Naive thymus-derived CD4-positive, alpha-beta T cell (primary cell): ENCODE measurements at regions not wholly inside any gene's neighbourhood (a gene's known extent, or its start where the extent isn't known, plus 50 kb on each side); places are given as distances from the start of the nearest gene placed in this dataset.

Experiments
- ATAC-seq: fragments of 150-1000 bp; cut with Tn5 transposase; 2 replicates; pipeline ENCODE4 v1.10.0; 2021; ENCODE audit warnings: mild to moderate bottlenecking, moderate library complexity
- CTCF ChIA-PET: fragments of 350-600 bp; sonication (Branson Sonifier 250); formaldehyde crosslinking; loops from one replicate; lab custom pipeline; 2021; ENCODE audit warnings: antibody characterized with exemption; lab: Charles Lee
- POLR2A ChIA-PET: fragments of 350-600 bp; sonication (Branson Sonifier 250); formaldehyde crosslinking; loops from one replicate; lab custom pipeline; 2021; ENCODE audit warnings: antibody characterized with exemption, inconsistent platforms; lab: Charles Lee
- DNase-seq, 9 donors: peaks; one replicate each; pipeline versions ENCODE4 v3.0.0 to v3.0.0-alpha.2; 2020 to 2022; ENCODE audit warnings: mixed read lengths in 1 of 9
- H3K27ac ChIP-seq: one replicate; pipeline ENCODE4 v1.7.0; 2013; ENCODE audit warnings: mild to moderate bottlenecking, low read depth, low read length, moderate library complexity
- H3K27me3 ChIP-seq, 2 donors: one replicate each; pipeline ENCODE4 v1.7.0; 2013; ENCODE audit warnings: low read length in 2 of 2, mild to moderate bottlenecking in 2 of 2, moderate library complexity in 2 of 2; ENCODE audit not compliant: control insufficient read depth in 2 of 2, insufficient read depth in 2 of 2
- H3K36me3 ChIP-seq, 3 experiments: 1 replicate in 2 of 3; 2 replicates in 1 of 3; pipeline ENCODE4 v1.7.0; 2013; ENCODE audit warnings: low read length in 3 of 3, mild to moderate bottlenecking in 3 of 3, moderate library complexity in 1 of 3; ENCODE audit not compliant: insufficient read depth in 3 of 3, control insufficient read depth in 2 of 3
- H3K4me1 ChIP-seq, 2 donors: one replicate each; pipeline ENCODE4 v1.7.0; 2013; ENCODE audit warnings: low read length in 2 of 2, mild to moderate bottlenecking in 2 of 2, moderate library complexity in 1 of 2; ENCODE audit not compliant: control insufficient read depth in 2 of 2, insufficient read depth in 2 of 2
- H3K4me3 ChIP-seq: 2 replicates; pipeline ENCODE4 v1.7.0; 2013; ENCODE audit warnings: mild to moderate bottlenecking, low read length
- H3K9me3 ChIP-seq, 3 experiments: 1 replicate in 2 of 3; 2 replicates in 1 of 3; pipeline ENCODE4 v1.7.0; 2013; ENCODE audit warnings: low read length in 3 of 3; ENCODE audit not compliant: control insufficient read depth in 2 of 3
- H3K27ac Mint-ChIP-seq, 9 donors: one replicate each; pipeline ENCODE4 v1.8.0; 2020 to 2022; ENCODE audit warnings: mixed read lengths in 9 of 9, mild to moderate bottlenecking in 8 of 9, moderate library complexity in 5 of 9, inconsistent platforms in 2 of 9
- H3K27me3 Mint-ChIP-seq, 5 donors: one replicate each; pipeline ENCODE4 v1.8.0; 2021 to 2022; ENCODE audit warnings: mixed read lengths in 5 of 5, mild to moderate bottlenecking in 1 of 5
- H3K36me3 Mint-ChIP-seq, 5 donors: one replicate each; pipeline ENCODE4 v1.8.0; 2020 to 2022; ENCODE audit warnings: mixed read lengths in 5 of 5, mild to moderate bottlenecking in 3 of 5, inconsistent platforms in 1 of 5
- H3K4me1 Mint-ChIP-seq, 7 donors: one replicate each; pipeline ENCODE4 v1.8.0; 2020 to 2022; ENCODE audit warnings: mixed read lengths in 7 of 7, mild to moderate bottlenecking in 3 of 7, inconsistent platforms in 1 of 7
- H3K4me3 Mint-ChIP-seq, 10 donors: one replicate each; pipeline ENCODE4 v1.8.0; 2020 to 2022; ENCODE audit warnings: mild to moderate bottlenecking in 10 of 10, mixed read lengths in 10 of 10, moderate library complexity in 6 of 10, inconsistent platforms in 2 of 10
- H3K9me3 Mint-ChIP-seq, 11 donors: one replicate each; pipeline ENCODE4 v1.8.0; 2020 to 2022; ENCODE audit warnings: mixed read lengths in 11 of 11, mild to moderate bottlenecking in 4 of 11, inconsistent platforms in 1 of 11, moderate library complexity in 1 of 11
- intact Hi-C, 2 donors: fragments of 100-400 bp; cut with micrococcal nuclease; formaldehyde crosslinking; loops; one replicate each; pipeline ENCODE4 v1.15.1; 2023

- Histone ChIP-seq H3K4me1 (no peaks in the 10 kb centered on the region), H3K27ac (no peak overlapping the region), H3K4me3 (no peak overlapping the region), H3K36me3 (no peaks in the 10 kb centered on the region), H3K9me3 (no peaks in the 10 kb centered on the region), H3K27me3 (no peaks in the 10 kb centered on the region)
- no peak overlapping the region for H3K4me3 Mint-ChIP-seq
- ChIA-PET POLR2A (no interaction called here), CTCF (no interaction called here)
- H3K4me1 Mint-ChIP-seq, result peaks cover 0 to 16% (median 7%) of the 10 kb centered on the region in 7 donors
- H3K36me3 Mint-ChIP-seq, result no peaks in the 10 kb centered on the region
- H3K9me3 Mint-ChIP-seq, result no peaks in the 10 kb centered on the region
- DNase-seq (no peak), ATAC-seq (no peak)
- peaks cover 0 to 9% (median 0%) of the 10 kb centered on the region in 5 donors for H3K27me3 Mint-ChIP-seq
- H3K27ac Mint-ChIP-seq, result no peak overlapping the region
- intact Hi-C loops, result no loop called here
These were observed 266.0 kb downstream of the DTHD1 start for GRCh38 chr4:36547383-36547782.

GRCh38 chr4:36549252-36549651 is 267.8 kb downstream of the DTHD1 start:
- intact Hi-C loops, result no loop called here
- Mint-ChIP-seq H3K27ac (no peak overlapping the region), H3K4me1 (peaks cover 0 to 26% (median 7%) of the 10 kb centered on the region in 7 donors), H3K9me3 (no peaks in the 10 kb centered on the region), H3K27me3 (peaks cover 0 to 15% (median 0%) of the 10 kb centered on the region in 5 donors), H3K4me3 (no peak overlapping the region), H3K36me3 (no peaks in the 10 kb centered on the region)
- no peaks in the 10 kb centered on the region for H3K36me3 ChIP-seq
- H3K27ac ChIP-seq, result no peak overlapping the region
- DNase-seq, result no peak
- no peaks in the 10 kb centered on the region for H3K27me3 ChIP-seq
- no peaks in the 10 kb centered on the region for H3K9me3 ChIP-seq
- H3K4me1 ChIP-seq, result no peaks in the 10 kb centered on the region
- no peak overlapping the region for H3K4me3 ChIP-seq
- POLR2A ChIA-PET, result no interaction called here
- CTCF ChIA-PET, result no interaction called here
- no peak for ATAC-seq

- no peaks in the 10 kb centered on the region for H3K9me3 Mint-ChIP-seq
- ChIA-PET POLR2A (no interaction called here), CTCF (no interaction called here)
- ATAC-seq (no peak), DNase-seq (no peak)
- H3K4me1 Mint-ChIP-seq, result peaks cover 0 to 26% (median 7%) of the 10 kb centered on the region in 7 donors
- H3K27me3 Mint-ChIP-seq, result peaks cover 0 to 15% (median 0%) of the 10 kb centered on the region in 5 donors
- intact Hi-C loops, result no loop called here
- Histone ChIP-seq H3K27me3 (no peaks in the 10 kb centered on the region), H3K36me3 (no peaks in the 10 kb centered on the region), H3K27ac (no peak overlapping the region), H3K4me1 (no peaks in the 10 kb centered on the region), H3K4me3 (no peak overlapping the region), H3K9me3 (no peaks in the 10 kb centered on the region)
- no peak overlapping the region for H3K27ac Mint-ChIP-seq
- no peaks in the 10 kb centered on the region for H3K36me3 Mint-ChIP-seq
- H3K4me3 Mint-ChIP-seq, result no peak overlapping the region
These were observed 268.6 kb downstream of the DTHD1 start for GRCh38 chr4:36549992-36550391.

- Histone ChIP-seq H3K9me3 (no peaks in the 10 kb centered on the region), H3K27ac (no peak overlapping the region), H3K4me3 (no peak overlapping the region), H3K27me3 (no peaks in the 10 kb centered on the region), H3K4me1 (no peaks in the 10 kb centered on the region), H3K36me3 (no peaks in the 10 kb centered on the region)
- peak in 5 of 9 donors; percentile 10 to 69 (median 39) for DNase-seq
- Mint-ChIP-seq H3K4me3 (peak overlapping the region in 3 of 10 donors; percentile 12 to 23 (median 14)), H3K36me3 (no peaks in the 10 kb centered on the region), H3K9me3 (no peaks in the 10 kb centered on the region), H3K27ac (peak overlapping the region in 1 of 9 donors; percentile 29), H3K27me3 (peaks cover 0 to 15% (median 0%) of the 10 kb centered on the region in 5 donors), H3K4me1 (peaks cover 0 to 26% (median 7%) of the 10 kb centered on the region in 7 donors)
- ATAC-seq, result peak; percentile 76
- intact Hi-C loops, result no loop called here
- CTCF ChIA-PET, result no interaction called here
- POLR2A ChIA-PET, result no interaction called here
These were observed 270.3 kb downstream of the DTHD1 start for GRCh38 chr4:36551697-36552214.

GRCh38 chr4:36553029-36553428 is 271.6 kb downstream of the DTHD1 start:
- POLR2A ChIA-PET, result no interaction called here
- ATAC-seq, result no peak
- no peak overlapping the region for H3K27ac ChIP-seq
- peaks cover 0 to 26% (median 7%) of the 10 kb centered on the region in 7 donors for H3K4me1 Mint-ChIP-seq
- H3K9me3 ChIP-seq, result no peaks in the 10 kb centered on the region
- no peaks in the 10 kb centered on the region for H3K4me1 ChIP-seq
- no peak overlapping the region for H3K27ac Mint-ChIP-seq
- DNase-seq, result no peak
- H3K4me3 ChIP-seq, result no peak overlapping the region
- no peaks in the 10 kb centered on the region for H3K27me3 ChIP-seq
- H3K9me3 Mint-ChIP-seq, result no peaks in the 10 kb centered on the region
- peaks cover 0 to 10% (median 3%) of the 10 kb centered on the region in 5 donors for H3K27me3 Mint-ChIP-seq
- intact Hi-C loops, result no loop called here
- H3K36me3 Mint-ChIP-seq, result no peaks in the 10 kb centered on the region
- no peak overlapping the region for H3K4me3 Mint-ChIP-seq
- CTCF ChIA-PET, result no interaction called here
- no peaks in the 10 kb centered on the region for H3K36me3 ChIP-seq

- H3K27me3 Mint-ChIP-seq, result peaks cover 0 to 11% (median 3%) of the 10 kb centered on the region in 5 donors
- Histone ChIP-seq H3K27me3 (no peaks in the 10 kb centered on the region), H3K9me3 (no peaks in the 10 kb centered on the region), H3K27ac (no peak overlapping the region), H3K36me3 (no peaks in the 10 kb centered on the region), H3K4me1 (no peaks in the 10 kb centered on the region), H3K4me3 (no peak overlapping the region)
- no peaks in the 10 kb centered on the region for H3K9me3 Mint-ChIP-seq
- H3K36me3 Mint-ChIP-seq, result no peaks in the 10 kb centered on the region
- H3K4me3 Mint-ChIP-seq, result no peak overlapping the region
- POLR2A ChIA-PET, result no interaction called here
- no peak for ATAC-seq
- peaks cover 0 to 26% (median 7%) of the 10 kb centered on the region in 7 donors for H3K4me1 Mint-ChIP-seq
- CTCF ChIA-PET, result no interaction called here
- no peak overlapping the region for H3K27ac Mint-ChIP-seq
- intact Hi-C loops, result no loop called here
- DNase-seq, result no peak
These were observed 272.0 kb downstream of the DTHD1 start for GRCh38 chr4:36553453-36553852.

GRCh38 chr4:36556984-36557383 is 275.6 kb downstream of the DTHD1 start:
- Histone ChIP-seq H3K4me3 (no peak overlapping the region), H3K4me1 (no peaks in the 10 kb centered on the region), H3K27me3 (no peaks in the 10 kb centered on the region), H3K27ac (no peak overlapping the region), H3K36me3 (no peaks in the 10 kb centered on the region), H3K9me3 (no peaks in the 10 kb centered on the region)
- intact Hi-C loops, result no loop called here
- no peak overlapping the region for H3K27ac Mint-ChIP-seq
- H3K9me3 Mint-ChIP-seq, result no peaks in the 10 kb centered on the region
- H3K4me1 Mint-ChIP-seq, result peaks cover 0 to 14% (median 2%) of the 10 kb centered on the region in 7 donors
- peaks cover 0 to 10% (median 3%) of the 10 kb centered on the region in 5 donors for H3K27me3 Mint-ChIP-seq
- CTCF ChIA-PET, result no interaction called here
- ATAC-seq (no peak), DNase-seq (no peak)
- POLR2A ChIA-PET, result no interaction called here
- H3K4me3 Mint-ChIP-seq, result no peak overlapping the region
- no peaks in the 10 kb centered on the region for H3K36me3 Mint-ChIP-seq
